HUES6 (cell line): ENCODE measurements at regions not wholly inside any gene's neighbourhood (a gene's known extent, or its start where the extent isn't known, plus 50 kb on each side); places are given as distances from the start of the nearest gene placed in this dataset.

ENCODE experiments used
- H3K27ac ChIP-seq: 2 replicates; pipeline ENCODE4 v1.7.0; 2013; ENCODE audit warnings: low read depth, mild to moderate bottlenecking, low read length, inconsistent platforms
- H3K27me3 ChIP-seq: 2 replicates; pipeline ENCODE4 v1.6.1; 2013; ENCODE audit warnings: low read length; ENCODE audit not compliant: control insufficient read depth, insufficient read depth
- H3K36me3 ChIP-seq: 2 replicates; pipeline ENCODE4 v1.6.1; 2013; ENCODE audit warnings: low read length; ENCODE audit not compliant: control insufficient read depth, insufficient read depth
- H3K4me1 ChIP-seq: 2 replicates; pipeline ENCODE4 v1.6.1; 2013; ENCODE audit warnings: low read length; ENCODE audit not compliant: control insufficient read depth, insufficient read depth
- H3K4me3 ChIP-seq: 2 replicates; pipeline ENCODE4 v1.5.1; 2013; ENCODE audit warnings: low read depth, low read length
- H3K9ac ChIP-seq: one replicate; pipeline ENCODE4 v1.6.1; 2013; ENCODE audit warnings: mild to moderate bottlenecking, low read length
- H3K9me3 ChIP-seq: 2 replicates; pipeline ENCODE4 v1.6.1; 2013; ENCODE audit warnings: low read depth, low read length; ENCODE audit not compliant: control insufficient read depth, insufficient read depth

GRCh38 chr21:18937337-18937736 is 533.8 kb upstream of the TMPRSS15 start:
- Histone ChIP-seq H3K9me3 (peaks cover 7% of the 10 kb centered on the region; the same call in 1 of the 2 replicates), H3K9ac (no peak overlapping the region), H3K27me3 (no peaks in the 10 kb centered on the region), H3K4me1 (no peaks in the 10 kb centered on the region), H3K27ac (no peak overlapping the region), H3K4me3 (no peak overlapping the region), H3K36me3 (no peaks in the 10 kb centered on the region)

GRCh38 chr21:18940791-18941190 is 537.2 kb upstream of the TMPRSS15 start:
- Histone ChIP-seq H3K36me3 (no peaks in the 10 kb centered on the region), H3K9ac (no peak overlapping the region), H3K4me3 (no peak overlapping the region), H3K9me3 (peaks cover 7% of the 10 kb centered on the region; the same call in 1 of the 2 replicates), H3K4me1 (no peaks in the 10 kb centered on the region), H3K27ac (no peak overlapping the region), H3K27me3 (no peaks in the 10 kb centered on the region)

- Histone ChIP-seq H3K9ac (no peak overlapping the region), H3K27ac (no peak overlapping the region), H3K27me3 (no peaks in the 10 kb centered on the region), H3K4me3 (no peak overlapping the region), H3K9me3 (no peaks in the 10 kb centered on the region), H3K4me1 (no peaks in the 10 kb centered on the region), H3K36me3 (no peaks in the 10 kb centered on the region)
These were observed 546.6 kb upstream of the TMPRSS15 start for GRCh38 chr21:18950045-18950740.

- H3K4me3 ChIP-seq, result no peak overlapping the region
- H3K27me3 ChIP-seq, result no peaks in the 10 kb centered on the region
- H3K27ac ChIP-seq, result no peak overlapping the region
- H3K9me3 ChIP-seq, result no peaks in the 10 kb centered on the region
- no peak overlapping the region for H3K9ac ChIP-seq
- H3K36me3 ChIP-seq, result no peaks in the 10 kb centered on the region
- no peaks in the 10 kb centered on the region for H3K4me1 ChIP-seq
These were observed 547.9 kb upstream of the TMPRSS15 start for GRCh38 chr21:18951271-18952038.

GRCh38 chr21:18954441-18954844 is 550.9 kb upstream of the TMPRSS15 start:
- Histone ChIP-seq H3K9me3 (no peaks in the 10 kb centered on the region), H3K4me3 (no peak overlapping the region)

GRCh38 chr21:18959817-18960216 is 556.2 kb upstream of the TMPRSS15 start:
- Histone ChIP-seq H3K4me3 (no peak overlapping the region), H3K27me3 (no peaks in the 10 kb centered on the region), H3K9ac (no peak overlapping the region), H3K9me3 (no peaks in the 10 kb centered on the region), H3K27ac (no peak overlapping the region), H3K4me1 (no peaks in the 10 kb centered on the region), H3K36me3 (no peaks in the 10 kb centered on the region)

More at GRCh38 chr21:18954441-18954844, 550.9 kb upstream of the TMPRSS15 start:
- Histone ChIP-seq H3K9ac (no peak overlapping the region), H3K36me3 (no peaks in the 10 kb centered on the region), H3K4me1 (no peaks in the 10 kb centered on the region), H3K27me3 (no peaks in the 10 kb centered on the region), H3K27ac (no peak overlapping the region)

GRCh38 chr21:18960306-18960705 is 556.7 kb upstream of the TMPRSS15 start:
- no peak overlapping the region for H3K27ac ChIP-seq
- H3K4me1 ChIP-seq, result no peaks in the 10 kb centered on the region
- H3K36me3 ChIP-seq, result no peaks in the 10 kb centered on the region
- H3K27me3 ChIP-seq, result no peaks in the 10 kb centered on the region
- H3K9ac ChIP-seq, result no peak overlapping the region
- H3K9me3 ChIP-seq, result no peaks in the 10 kb centered on the region
- no peak overlapping the region for H3K4me3 ChIP-seq

GRCh38 chr21:18970416-18970815 is 566.8 kb upstream of the TMPRSS15 start:
- Histone ChIP-seq H3K9ac (no peak overlapping the region), H3K27ac (no peak overlapping the region), H3K9me3 (no peaks in the 10 kb centered on the region), H3K4me3 (no peak overlapping the region), H3K4me1 (no peaks in the 10 kb centered on the region), H3K36me3 (no peaks in the 10 kb centered on the region), H3K27me3 (no peaks in the 10 kb centered on the region)

- Histone ChIP-seq H3K4me3 (no peak overlapping the region), H3K27ac (no peak overlapping the region), H3K27me3 (no peaks in the 10 kb centered on the region), H3K36me3 (no peaks in the 10 kb centered on the region), H3K9ac (no peak overlapping the region), H3K4me1 (no peaks in the 10 kb centered on the region), H3K9me3 (no peaks in the 10 kb centered on the region)
These were observed 567.4 kb upstream of the TMPRSS15 start for GRCh38 chr21:18970941-18971340.

- Histone ChIP-seq H3K27me3 (no peaks in the 10 kb centered on the region), H3K9me3 (peaks cover 18% of the 10 kb centered on the region), H3K4me1 (no peaks in the 10 kb centered on the region), H3K36me3 (no peaks in the 10 kb centered on the region), H3K27ac (no peak overlapping the region), H3K9ac (no peak overlapping the region), H3K4me3 (no peak overlapping the region)
These were observed 582.0 kb upstream of the TMPRSS15 start for GRCh38 chr21:18985584-18985983.

GRCh38 chr21:18986197-18986596 is 582.6 kb upstream of the TMPRSS15 start:
- no peak overlapping the region for H3K4me3 ChIP-seq
- no peaks in the 10 kb centered on the region for H3K36me3 ChIP-seq
- H3K9ac ChIP-seq, result no peak overlapping the region
- peaks cover 18% of the 10 kb centered on the region for H3K9me3 ChIP-seq
- no peaks in the 10 kb centered on the region for H3K4me1 ChIP-seq
- no peak overlapping the region for H3K27ac ChIP-seq
- H3K27me3 ChIP-seq, result no peaks in the 10 kb centered on the region
